Brain microvascular endothelial cell (primary cell): ENCODE measurements at regions not wholly inside any gene's neighbourhood (a gene's known extent, or its start where the extent isn't known, plus 50 kb on each side); places are given as distances from the start of the nearest gene placed in this dataset.

Experiments used
- DNase-seq: peaks from one replicate; pipeline ENCODE4 v3.0.0-alpha.2; 2020
- H3K27ac ChIP-seq: fragments of 250-450 bp; sonication (Bioruptor Pico); 2 replicates; pipeline ENCODE4 v1.5.1; 2020; ENCODE audit warnings: mild to moderate bottlenecking, moderate library complexity
- H3K27me3 ChIP-seq: fragments of 250-450 bp; sonication (Bioruptor Pico); replicated peaks from 2 replicates; pipeline ENCODE4 v1.5.1; 2020; ENCODE audit warnings: mild to moderate bottlenecking
- H3K36me3 ChIP-seq: fragments of 250-450 bp; sonication (Bioruptor Pico); replicated peaks from 2 replicates; pipeline ENCODE4 v1.5.1; 2020; ENCODE audit warnings: mild to moderate bottlenecking
- H3K4me3 ChIP-seq: 2 replicates; pipeline ENCODE4 v1.5.1; 2011; ENCODE audit warnings: low read depth, mild to moderate bottlenecking, control low read depth, low read length, moderate library complexity
- CTCF ChIP-seq: IDR thresholded peaks from 2 replicates; pipeline ENCODE4 v1.5.1; 2011; ENCODE audit warnings: low read depth, mild to moderate bottlenecking, moderate library complexity, low read length, control low read depth, inconsistent platforms; ENCODE audit errors: missing control alignments
- in situ Hi-C: cut with HindIII; loops from 2 replicates; pipeline ENCODE4 v1.10.0; 2017; ENCODE audit warnings: low sequenced_read_pairs, low pct_ligation_motif_present

DNA sequence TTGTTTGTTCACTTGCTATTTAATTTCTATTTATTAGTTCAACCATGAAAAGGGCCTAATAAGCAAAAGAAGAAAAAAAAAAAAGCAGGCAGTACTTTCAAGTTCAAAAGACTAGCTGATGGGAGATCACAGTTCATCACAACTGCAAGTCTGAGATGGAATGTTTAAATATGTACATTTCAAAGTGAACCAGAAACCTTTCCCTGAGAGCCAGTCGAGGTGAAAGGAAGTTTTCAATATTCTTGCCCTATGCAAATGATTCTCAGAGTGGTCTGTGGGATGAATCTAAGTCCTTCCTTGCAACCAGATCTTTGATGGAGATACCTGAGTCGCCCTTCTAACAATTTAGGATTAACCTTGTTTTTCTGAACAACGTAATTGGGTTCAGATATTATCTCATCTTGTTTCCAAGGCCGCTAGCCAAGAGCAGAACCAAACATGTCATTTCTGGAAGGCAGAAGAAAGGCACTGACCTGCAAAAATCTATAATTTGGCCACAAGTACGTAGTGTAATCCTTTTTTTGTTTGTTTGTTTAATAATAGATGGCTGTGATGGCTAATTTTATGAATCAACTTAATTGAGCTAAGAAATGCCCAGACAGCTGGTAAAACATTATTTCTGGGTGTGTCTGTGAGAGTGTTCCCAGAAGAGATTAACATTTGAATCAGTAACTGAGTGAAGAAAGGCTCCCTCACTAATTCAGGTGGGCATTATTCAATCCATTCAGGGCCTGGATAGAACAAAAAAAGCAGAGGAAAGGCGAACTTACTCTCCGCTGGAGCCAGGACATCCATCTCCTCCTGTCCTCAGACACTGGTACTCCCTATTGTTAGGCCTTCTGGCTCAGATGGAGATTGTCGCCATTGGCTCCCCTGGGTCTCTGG, 171.1 kb upstream of the TMPO start:
- no peak for TF ChIP-seq CTCF
- H3K4me3 ChIP-seq, result no peak overlapping the region
- H3K36me3 ChIP-seq, result no peaks in the 10 kb centered on the region
- no peaks in the 10 kb centered on the region for H3K27me3 ChIP-seq
- H3K27ac ChIP-seq, result no peak overlapping the region
- no peak for DNase-seq
- in situ Hi-C loops, result no loop called here

- Histone ChIP-seq H3K27ac (no peak overlapping the region), H3K36me3 (no peaks in the 10 kb centered on the region), H3K4me3 (no peak overlapping the region), H3K27me3 (no peaks in the 10 kb centered on the region)
- DNase-seq, result no peak
- in situ Hi-C loops, result no loop called here
- no peak for TF ChIP-seq CTCF
Measured at GRCh38 chr12:98345308-98345876, 170.0 kb upstream of the TMPO start.

- Histone ChIP-seq H3K27ac (no peak overlapping the region), H3K4me3 (no peak overlapping the region), H3K27me3 (no peaks in the 10 kb centered on the region), H3K36me3 (no peaks in the 10 kb centered on the region)
- in situ Hi-C loops, result no loop called here
- no peak for DNase-seq
- no peak for TF ChIP-seq CTCF
Measured at GRCh38 chr12:98351089-98351488, 164.3 kb upstream of the TMPO start.

GRCh38 chr12:98351784-98352183, 163.6 kb upstream of the TMPO start:
- no peak for TF ChIP-seq CTCF
- H3K27ac ChIP-seq, result peak overlapping the region; percentile 69
- in situ Hi-C loops, result no loop called here

DNA sequence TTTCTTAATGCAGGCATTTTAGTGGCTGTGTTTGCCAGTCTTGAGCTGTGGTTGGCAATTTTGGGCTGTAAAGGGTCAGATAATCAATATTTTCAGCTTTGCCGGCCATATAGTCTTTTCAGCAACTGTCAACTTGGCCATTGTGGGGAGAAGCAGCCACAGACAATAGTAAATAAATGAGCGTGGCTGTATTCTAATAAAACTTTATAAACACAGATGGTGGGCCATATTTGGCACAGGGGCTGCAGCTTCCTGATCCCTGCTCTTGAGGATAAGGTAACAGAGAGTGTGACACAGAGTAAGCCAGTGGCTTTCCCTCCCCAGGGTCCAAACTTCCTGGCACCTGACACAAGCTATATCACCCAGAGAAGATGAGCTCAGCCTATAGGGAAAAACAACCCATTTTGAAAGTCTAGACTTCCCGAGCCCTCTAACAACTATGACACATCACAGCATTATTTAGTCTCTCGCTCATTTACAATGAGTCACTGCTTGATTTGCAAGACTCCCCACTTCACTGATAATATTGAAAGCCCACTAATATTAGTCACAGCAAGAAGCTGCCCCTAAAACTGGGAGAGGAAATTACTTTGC, 163.1 kb upstream of the TMPO start:
- in situ Hi-C loops, result no loop called here
- no peaks in the 10 kb centered on the region for H3K27me3 ChIP-seq
- peak; percentile 91 for DNase-seq
- H3K27ac ChIP-seq, result peak overlapping the region; percentile 80
- H3K36me3 ChIP-seq, result no peaks in the 10 kb centered on the region
- TF ChIP-seq CTCF, result no peak
- H3K4me3 ChIP-seq, result no peak overlapping the region

More at GRCh38 chr12:98351784-98352183, 163.6 kb upstream of the TMPO start:
- DNase-seq, result no peak
- H3K36me3 ChIP-seq, result no peaks in the 10 kb centered on the region
- no peaks in the 10 kb centered on the region for H3K27me3 ChIP-seq
- H3K4me3 ChIP-seq, result no peak overlapping the region
